ENCODE measurements at regions not wholly inside any gene's neighbourhood (a gene's known extent, or its start where the extent isn't known, plus 50 kb on each side); places are given as distances from the start of the nearest gene placed in this dataset.

DNA sequence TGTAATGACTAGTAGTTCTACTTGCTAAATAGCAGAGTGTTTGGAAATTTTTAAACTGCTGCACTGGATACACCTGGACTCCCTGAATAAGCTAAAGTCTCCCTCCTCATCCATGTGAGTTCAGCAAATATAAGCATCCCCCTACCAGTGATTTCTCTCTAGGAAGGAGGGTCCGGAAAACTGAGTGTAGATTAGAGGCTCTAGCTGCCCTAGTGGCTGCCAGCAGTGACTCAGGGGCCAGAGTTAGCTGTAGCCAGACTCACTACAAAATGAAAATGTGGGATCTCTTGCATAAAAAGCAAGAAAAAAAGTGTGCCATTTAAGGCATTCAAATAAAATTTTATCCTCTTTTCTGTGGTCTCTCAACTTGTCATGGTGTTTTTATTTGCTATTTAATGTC, 485.0 kb upstream of the ATP11B start:
- ChIA-PET POLR2A (no interaction called here), CTCF (interaction anchor here (1.2 to 1.3 kb wide), 2 partner anchors 14 to 22 kb away, joined by 4 read pairs; no protein-coding TSS in a partner anchor)
- DNase-seq (ENCODE audit: extremely low spot score), result no peak
- TF ChIP-seq, protein P1, sequence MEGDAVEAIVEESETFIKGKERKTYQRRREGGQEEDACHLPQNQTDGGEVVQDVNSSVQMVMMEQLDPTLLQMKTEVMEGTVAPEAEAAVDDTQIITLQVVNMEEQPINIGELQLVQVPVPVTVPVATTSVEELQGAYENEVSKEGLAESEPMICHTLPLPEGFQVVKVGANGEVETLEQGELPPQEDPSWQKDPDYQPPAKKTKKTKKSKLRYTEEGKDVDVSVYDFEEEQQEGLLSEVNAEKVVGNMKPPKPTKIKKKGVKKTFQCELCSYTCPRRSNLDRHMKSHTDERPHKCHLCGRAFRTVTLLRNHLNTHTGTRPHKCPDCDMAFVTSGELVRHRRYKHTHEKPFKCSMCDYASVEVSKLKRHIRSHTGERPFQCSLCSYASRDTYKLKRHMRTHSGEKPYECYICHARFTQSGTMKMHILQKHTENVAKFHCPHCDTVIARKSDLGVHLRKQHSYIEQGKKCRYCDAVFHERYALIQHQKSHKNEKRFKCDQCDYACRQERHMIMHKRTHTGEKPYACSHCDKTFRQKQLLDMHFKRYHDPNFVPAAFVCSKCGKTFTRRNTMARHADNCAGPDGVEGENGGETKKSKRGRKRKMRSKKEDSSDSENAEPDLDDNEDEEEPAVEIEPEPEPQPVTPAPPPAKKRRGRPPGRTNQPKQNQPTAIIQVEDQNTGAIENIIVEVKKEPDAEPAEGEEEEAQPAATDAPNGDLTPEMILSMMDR (IDR thresholded peaks at IDR 0.05; ENCODE audit: control extremely low read depth, extremely low read depth, low read depth, missing control alignments), result no peak

GRCh38 chr3:182309120-182309519, 484.2 kb upstream of the ATP11B start:
- TF ChIP-seq, protein P1 (IDR thresholded peaks at IDR 0.05; ENCODE audit: control extremely low read depth, extremely low read depth, low read depth, missing control alignments), result no peak
- ChIA-PET CTCF (no interaction called here), POLR2A (no interaction called here)
- DNase-seq (ENCODE audit: extremely low spot score), result no peak

GRCh38 chr3:182315313-182315712, 478.0 kb upstream of the ATP11B start:
- POLR2A ChIA-PET, result no interaction called here

GRCh38 chr3:182323126-182323700, 470.1 kb upstream of the ATP11B start:
- TF ChIP-seq, protein P1 (IDR thresholded peaks at IDR 0.05; ENCODE audit: control extremely low read depth, extremely low read depth, low read depth, missing control alignments), result no peak
- ChIA-PET POLR2A (no interaction called here), CTCF (no interaction called here)
- no peak for DNase-seq (ENCODE audit: extremely low spot score)

More at GRCh38 chr3:182315313-182315712, 478.0 kb upstream of the ATP11B start:
- TF ChIP-seq, protein P1 (IDR thresholded peaks at IDR 0.05; ENCODE audit: control extremely low read depth, extremely low read depth, low read depth, missing control alignments), result no peak
- CTCF ChIA-PET, result no interaction called here
- no peak for DNase-seq (ENCODE audit: extremely low spot score)

- no peak for DNase-seq (ENCODE audit: extremely low spot score)
- ChIA-PET CTCF (no interaction called here), POLR2A (no interaction called here)
- TF ChIP-seq, protein P1 (IDR thresholded peaks at IDR 0.05; ENCODE audit: control extremely low read depth, extremely low read depth, low read depth, missing control alignments), result no peak
These were observed 469.4 kb upstream of the ATP11B start for GRCh38 chr3:182323898-182324297.

GRCh38 chr3:182325213-182325950, 467.9 kb upstream of the ATP11B start:
- ChIA-PET CTCF (interaction anchor here (0.8 to 1.4 kb wide), 5 partner anchors 8 to 616 kb away, joined by 3 to 5 read pairs (median 3); no protein-coding TSS in a partner anchor), POLR2A (no interaction called here)
- DNase-seq (ENCODE audit: extremely low spot score), result no peak
- TF ChIP-seq, protein P1 (IDR thresholded peaks at IDR 0.05; ENCODE audit: control extremely low read depth, extremely low read depth, low read depth, missing control alignments), result no peak
